Right kidney (tissue), 1 donor: ENCODE measurements at regions not wholly inside any gene's neighbourhood (a gene's known extent, or its start where the extent isn't known, plus 50 kb on each side); places are given as distances from the start of the nearest gene placed in this dataset.

ENCODE experiments used
- DNase-seq: peaks from one replicate; pipeline ENCODE4 v3.0.0-alpha.2; 2016

- no peak for DNase-seq
These were observed 276.8 kb upstream of the PKN2 start for GRCh38 chr1:88407248-88407647.

GRCh38 chr1:88421997-88422396 lies 262.1 kb upstream of the PKN2 start:
- no peak for DNase-seq

- no peak for DNase-seq
These were observed 250.5 kb upstream of the PKN2 start for GRCh38 chr1:88433556-88433955.

GRCh38 chr1:88434836-88435235 lies 249.2 kb upstream of the PKN2 start:
- DNase-seq, result no peak

- no peak for DNase-seq
These were observed 243.1 kb upstream of the PKN2 start for GRCh38 chr1:88441022-88441421.

- DNase-seq, result no peak
These were observed 232.2 kb upstream of the PKN2 start for GRCh38 chr1:88451856-88452255.

- no peak for DNase-seq
These were observed 230.8 kb upstream of the PKN2 start for GRCh38 chr1:88453295-88453694.

GRCh38 chr1:88454781-88455180 lies 229.3 kb upstream of the PKN2 start:
- no peak for DNase-seq

GRCh38 chr1:88455621-88456256 lies 228.3 kb upstream of the PKN2 start:
- DNase-seq, result no peak

GRCh38 chr1:88457197-88457596 lies 226.9 kb upstream of the PKN2 start:
- DNase-seq, result no peak

- no peak for DNase-seq
These were observed 223.1 kb upstream of the PKN2 start for GRCh38 chr1:88461007-88461406.

- DNase-seq, result peak; percentile 4
These were observed 222.0 kb upstream of the PKN2 start for GRCh38 chr1:88462096-88462487.

- DNase-seq, result peak; percentile 83
These were observed 221.4 kb upstream of the PKN2 start for GRCh38 chr1:88462488-88463261.

GRCh38 chr1:88463401-88463985 lies 220.6 kb upstream of the PKN2 start:
- DNase-seq, result peak; percentile 9

- no peak for DNase-seq
These were observed 218.1 kb upstream of the PKN2 start for GRCh38 chr1:88466011-88466410.

- no peak for DNase-seq
These were observed 217.0 kb upstream of the PKN2 start for GRCh38 chr1:88466899-88467580.

- no peak for DNase-seq
These were observed 211.8 kb upstream of the PKN2 start for GRCh38 chr1:88472298-88472697.

- DNase-seq, result no peak
These were observed 211.4 kb upstream of the PKN2 start for GRCh38 chr1:88472714-88473113.

- DNase-seq, result no peak
These were observed 209.3 kb upstream of the PKN2 start for GRCh38 chr1:88474555-88475304.

- DNase-seq, result no peak
These were observed 199.2 kb upstream of the PKN2 start for GRCh38 chr1:88484881-88485280.

- DNase-seq, result no peak
These were observed 195.8 kb upstream of the PKN2 start for GRCh38 chr1:88488237-88488636.

GRCh38 chr1:88490676-88491075 lies 193.4 kb upstream of the PKN2 start:
- DNase-seq, result no peak
